HG03025 (cell line): ENCODE measurements at regions not wholly inside any gene's neighbourhood (a gene's known extent, or its start where the extent isn't known, plus 50 kb on each side); places are given as distances from the start of the nearest gene placed in this dataset.

ENCODE experiments used
- ATAC-seq: cut with Tn5 transposase; IDR thresholded peaks from one replicate; pipeline ENCODE4 v1.9.1; 2021; ENCODE audit warnings: mild to moderate bottlenecking, moderate library complexity; ENCODE audit not compliant: unreplicated experiment, low FRiP score

DNA sequence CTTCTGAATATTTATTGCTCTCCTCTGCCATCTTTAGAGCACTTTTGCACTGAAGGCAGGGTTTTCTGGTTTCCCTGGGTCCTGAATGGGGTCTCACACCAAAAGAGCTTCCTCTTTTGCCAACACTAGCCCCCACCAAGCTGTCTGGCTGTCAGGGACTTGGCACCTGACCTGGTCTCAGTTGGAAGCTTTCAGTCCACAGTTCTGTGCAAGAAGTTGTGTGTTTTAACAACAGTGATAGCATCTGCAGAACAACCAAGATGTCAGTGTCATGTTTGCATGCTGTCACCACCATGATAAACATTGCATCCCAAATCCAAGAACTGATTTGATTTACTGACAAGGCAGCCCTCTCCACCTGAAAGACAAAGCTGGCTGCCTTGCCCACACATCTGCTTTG is 448.5 kb upstream of the CCL2 start:
- ATAC-seq, result no peak

DNA sequence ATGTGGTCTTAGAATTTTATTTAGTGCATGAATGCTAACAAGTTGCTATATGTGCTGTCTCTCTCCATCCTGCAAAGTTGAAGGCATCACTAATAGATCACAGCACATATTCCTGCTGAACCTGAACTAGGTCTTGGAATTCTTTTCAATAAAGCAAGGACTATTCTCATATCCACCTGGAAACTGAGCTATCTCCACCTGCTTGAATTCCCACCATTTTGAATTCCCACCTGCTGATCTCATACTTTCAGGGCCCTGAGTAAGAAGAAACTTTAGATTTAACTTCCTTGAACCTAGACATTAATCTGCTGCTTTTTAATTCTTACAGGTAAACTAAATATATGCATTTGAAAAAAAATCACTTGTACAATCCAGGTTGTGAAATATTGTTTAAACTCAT is 445.3 kb upstream of the CCL2 start:
- ATAC-seq, result no peak

DNA sequence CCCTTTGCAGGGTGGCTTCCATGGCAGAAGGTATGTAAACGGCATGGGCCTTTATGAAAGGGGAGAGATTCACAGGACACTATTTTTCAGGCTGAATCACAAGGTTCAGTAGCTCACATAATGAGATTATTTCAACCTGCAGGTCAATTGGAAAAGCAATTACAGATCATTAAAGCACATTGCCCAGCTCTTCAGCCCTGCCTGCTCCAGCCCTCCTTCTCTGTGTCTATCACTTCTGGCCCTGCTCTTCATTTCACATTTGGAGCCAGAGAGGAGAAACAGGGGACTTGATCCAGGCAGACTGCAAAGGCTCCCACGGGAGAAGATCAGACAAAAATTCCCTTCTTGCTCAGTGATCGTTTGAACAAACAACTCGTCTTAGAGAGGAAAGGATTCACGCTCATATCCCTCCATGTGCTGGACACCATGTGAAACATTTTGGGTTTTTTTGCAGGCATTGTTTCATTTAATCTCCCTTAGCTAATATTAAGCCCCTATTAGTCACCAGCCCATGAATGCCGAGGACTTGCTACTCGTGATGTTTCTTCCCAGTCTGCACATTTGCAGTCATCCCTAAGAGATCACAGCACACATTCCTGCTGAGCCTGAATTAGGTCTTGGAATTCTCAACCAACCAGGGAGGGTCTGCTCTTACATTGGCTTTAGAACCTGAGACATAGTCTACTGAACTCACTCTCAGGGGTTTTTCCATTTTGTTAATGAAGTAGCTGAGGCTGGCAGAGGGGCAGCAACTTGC is 443.9 kb upstream of the CCL2 start:
- no peak for ATAC-seq

DNA sequence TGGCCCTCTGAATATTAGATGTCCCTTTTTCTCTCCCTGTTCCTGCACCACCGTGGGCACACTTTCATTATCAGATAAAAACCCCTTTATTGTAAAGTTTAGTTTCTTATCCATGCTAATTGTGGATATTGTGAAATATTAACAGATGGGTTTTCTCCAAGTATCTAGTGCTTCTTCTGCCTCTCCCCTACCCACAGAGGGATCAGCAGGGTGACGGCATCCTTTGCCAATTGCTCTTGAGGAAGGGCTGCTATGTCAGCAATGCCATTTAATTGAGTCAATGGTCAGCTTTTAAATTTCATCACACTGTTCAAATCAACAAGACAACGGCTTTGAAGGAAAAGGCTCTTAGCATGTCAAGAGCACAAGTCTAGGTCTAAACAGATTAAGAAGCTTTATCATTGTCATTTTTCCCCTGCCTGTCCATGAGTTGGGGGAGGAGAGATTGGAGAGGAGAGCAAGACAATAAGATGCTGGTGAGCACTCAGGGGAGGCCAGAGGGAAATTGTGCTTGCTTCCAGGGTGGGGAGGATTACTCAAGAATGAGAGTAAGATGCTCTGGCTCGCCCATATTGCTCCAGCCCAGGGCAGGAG is 443.0 kb upstream of the CCL2 start:
- no peak for ATAC-seq

DNA sequence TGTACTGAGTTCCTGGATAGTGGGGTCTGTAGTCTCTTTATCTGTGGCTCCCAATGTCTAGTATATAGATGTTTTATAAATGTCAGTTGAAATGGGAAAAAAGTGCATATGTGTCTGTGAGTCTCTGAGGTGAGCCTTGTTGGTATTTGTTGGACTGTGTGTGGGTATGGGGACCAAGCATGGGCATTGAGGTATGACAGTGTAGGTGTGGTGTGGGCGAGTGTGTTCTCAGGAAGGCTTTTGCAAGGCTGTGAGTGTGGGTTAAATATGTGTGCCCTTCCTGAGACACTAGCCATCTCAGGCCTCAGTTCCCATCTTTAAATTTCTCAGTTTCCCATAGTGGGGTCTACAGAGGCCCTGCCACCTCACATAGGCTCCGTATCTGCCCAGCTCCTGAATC is 440.2 kb upstream of the CCL2 start:
- ATAC-seq, result no peak

DNA sequence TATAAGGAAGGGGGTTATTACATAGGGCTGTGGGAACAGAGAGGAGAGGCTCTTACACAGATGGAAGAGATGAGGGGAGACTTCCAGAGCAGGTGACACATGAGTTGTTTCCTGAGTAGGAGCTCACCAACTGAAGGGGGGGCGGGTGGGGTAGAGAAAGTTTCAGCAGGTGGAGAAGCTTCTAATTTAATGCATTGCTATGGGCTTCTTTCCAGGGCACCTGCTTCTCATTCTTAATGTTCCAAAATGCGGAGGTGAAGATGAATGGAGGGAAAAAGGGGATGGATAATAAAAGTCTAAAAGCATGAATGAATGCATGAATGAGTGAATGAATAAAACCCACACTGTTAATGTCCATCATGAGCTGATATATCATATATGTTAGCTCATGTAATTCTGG is 439.0 kb upstream of the CCL2 start:
- ATAC-seq, result no peak

DNA sequence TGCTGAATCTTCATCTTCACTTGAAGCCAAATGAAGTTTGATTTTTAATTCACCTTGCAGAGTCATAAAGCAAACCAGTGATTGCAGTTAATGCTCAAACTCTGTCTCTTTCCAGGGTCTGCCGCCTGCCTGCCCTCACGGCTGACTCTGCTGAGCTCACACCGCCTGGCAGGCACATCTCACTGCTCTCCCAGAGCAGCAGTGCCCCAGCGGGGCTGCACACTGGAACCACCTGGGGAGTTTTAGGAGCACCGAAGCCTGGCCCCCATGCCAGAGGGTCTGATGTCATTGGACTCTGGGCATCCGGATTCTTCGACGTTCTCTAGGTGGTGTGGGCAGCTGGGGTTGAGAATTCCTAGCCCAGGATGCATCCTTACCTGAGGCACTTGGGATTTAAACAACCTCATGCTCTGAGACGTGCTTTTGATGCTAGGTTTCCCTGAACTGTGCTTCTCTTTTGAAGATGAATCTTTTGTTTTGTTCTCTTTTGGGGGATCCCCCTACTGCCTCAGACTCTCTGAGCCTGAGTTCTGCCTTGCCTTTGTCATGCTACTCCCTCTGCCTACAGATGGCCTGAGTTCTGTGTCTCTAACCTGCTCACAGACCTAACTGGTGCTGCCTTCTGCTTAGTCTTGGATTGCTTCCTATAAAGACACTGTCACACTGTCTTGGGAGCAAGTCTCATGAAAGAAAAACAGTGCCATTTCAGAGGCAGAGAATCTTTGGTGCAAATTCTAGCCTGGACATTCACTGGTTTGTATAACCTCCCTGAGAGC is 438.1 kb upstream of the CCL2 start:
- ATAC-seq, result no peak

DNA sequence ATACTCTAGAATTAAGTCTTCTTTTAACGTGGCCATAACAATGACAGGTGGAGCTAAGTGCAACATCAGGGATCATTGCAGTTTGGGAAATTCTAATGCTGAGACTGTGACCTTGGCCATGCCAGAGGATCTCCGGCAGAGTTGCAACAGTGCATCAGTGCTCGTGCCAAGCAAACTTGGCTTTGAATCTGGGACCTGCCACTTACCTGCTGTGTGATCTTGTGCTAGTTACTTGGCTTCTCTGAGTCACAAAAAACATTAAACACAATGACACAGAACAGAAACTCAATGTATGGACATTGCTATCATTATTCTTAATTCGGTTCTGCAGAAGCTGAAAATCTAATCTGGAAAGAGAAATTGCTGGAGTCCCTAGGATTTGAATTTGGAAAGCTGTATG is 435.5 kb upstream of the CCL2 start:
- ATAC-seq, result no peak

DNA sequence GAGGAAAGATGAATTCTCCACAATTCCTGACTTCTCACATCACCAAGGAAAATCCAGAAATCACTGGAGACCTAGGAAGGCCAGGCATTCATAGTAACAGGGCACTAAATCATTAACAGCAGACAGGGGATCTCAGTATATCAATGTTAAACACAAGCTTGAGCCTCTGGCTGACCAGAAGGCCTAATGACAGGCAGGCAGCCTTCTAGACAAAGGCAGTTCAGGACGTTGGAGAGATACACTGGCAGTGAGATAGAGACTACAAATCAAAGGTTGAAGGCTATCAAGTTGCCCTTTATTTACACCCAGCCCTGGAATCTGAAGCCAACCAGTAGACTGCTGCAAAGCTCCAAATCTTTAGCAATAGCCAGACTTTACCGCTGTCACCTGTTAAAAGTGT is 422.8 kb upstream of the CCL2 start:
- ATAC-seq, result no peak

DNA sequence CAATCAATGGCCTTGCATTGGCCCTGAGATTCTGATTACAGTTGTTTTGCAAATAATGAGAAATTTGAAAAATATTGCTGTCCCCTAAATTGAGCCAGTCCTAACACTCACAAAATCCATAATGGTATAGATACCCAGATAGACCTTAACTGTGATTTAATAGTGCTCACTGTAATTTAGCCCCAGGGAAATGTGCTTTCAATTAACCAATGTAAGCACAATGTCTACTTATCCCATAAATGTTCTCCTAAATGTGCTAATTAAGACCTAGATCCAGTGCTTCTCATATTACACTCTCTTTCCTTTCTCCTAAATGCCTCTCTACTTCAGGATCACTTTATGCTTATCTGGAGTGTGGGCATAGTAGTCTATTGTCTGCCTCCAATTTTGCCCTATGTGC is 417.8 kb upstream of the CCL2 start:
- ATAC-seq, result no peak

DNA sequence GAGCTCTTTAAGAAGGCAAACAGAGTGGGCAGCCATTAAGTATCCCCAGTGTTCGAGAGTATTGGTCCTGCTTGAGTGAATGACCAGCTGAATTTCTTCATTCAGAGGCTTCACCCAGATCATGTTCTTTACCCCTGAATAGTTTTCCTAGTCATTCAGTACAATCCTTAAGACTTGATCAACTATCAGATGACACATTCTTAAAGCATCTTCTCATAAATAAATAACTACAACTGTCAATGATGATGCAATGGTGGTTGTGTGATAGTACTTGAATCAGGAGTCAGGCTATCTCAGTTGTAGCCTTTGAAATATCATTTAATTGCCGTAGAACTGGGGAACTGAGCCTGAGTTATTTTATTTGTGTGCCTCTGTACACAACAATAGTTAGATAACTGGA is 416.8 kb upstream of the CCL2 start:
- no peak for ATAC-seq

DNA sequence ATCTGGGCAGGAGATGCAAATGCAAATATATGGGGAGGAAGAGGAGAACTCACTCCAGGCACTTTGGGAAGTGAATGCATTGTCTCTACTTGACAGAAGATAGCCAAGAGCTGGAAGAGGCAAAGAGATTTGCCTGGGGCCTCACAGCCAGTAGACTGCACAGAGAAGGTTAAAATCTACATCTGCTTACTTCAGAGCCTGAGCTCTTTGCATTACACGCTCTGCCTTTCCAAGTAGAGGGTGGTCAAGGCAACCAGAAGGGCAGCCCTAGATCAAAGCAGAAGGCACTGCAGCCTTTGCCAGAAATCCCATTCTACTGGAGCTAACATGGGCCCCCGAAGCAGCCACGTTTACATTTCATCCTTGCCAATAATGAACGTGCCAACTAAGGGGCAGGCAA is 407.2 kb upstream of the CCL2 start:
- ATAC-seq, result no peak

DNA sequence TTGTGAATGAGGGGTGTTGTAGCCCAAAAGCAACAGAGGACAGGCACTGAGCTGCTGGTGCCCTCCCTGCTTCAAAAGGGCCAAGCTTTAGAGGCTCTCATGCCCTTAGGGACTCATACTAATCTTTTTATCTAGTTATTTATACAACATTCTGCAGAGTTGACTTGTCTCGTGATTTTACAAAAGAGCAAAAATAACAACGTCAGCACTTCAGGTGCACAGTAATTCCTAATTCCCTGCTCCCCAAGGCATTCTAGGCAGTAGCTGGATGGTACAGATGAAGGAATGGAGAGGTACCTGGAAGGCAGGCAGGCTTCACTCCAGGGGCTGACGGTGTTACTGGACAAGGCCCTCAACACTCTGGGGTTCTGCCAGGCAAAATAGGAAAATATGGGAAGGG is 406.7 kb upstream of the CCL2 start:
- ATAC-seq, result no peak

DNA sequence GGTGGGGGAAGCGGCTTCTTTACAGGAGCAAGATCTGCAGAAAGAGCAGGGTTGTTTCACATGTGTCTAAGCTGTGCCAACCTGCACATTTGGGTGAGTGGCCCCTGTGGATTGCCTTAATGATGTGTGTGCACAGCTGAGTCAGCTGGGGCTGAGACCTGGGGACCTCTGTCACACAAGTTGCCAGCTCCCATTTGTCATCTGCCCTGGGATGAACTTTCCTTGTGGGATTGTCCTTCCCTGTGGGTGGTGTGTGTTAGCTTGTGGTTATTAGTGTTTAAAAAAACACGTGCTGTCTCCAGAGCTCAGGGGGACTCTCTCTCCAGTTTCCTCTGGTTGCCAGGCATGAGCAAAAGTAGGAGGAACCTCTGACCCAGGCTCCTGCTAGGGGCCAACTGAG is 400.5 kb upstream of the CCL2 start:
- no peak for ATAC-seq

DNA sequence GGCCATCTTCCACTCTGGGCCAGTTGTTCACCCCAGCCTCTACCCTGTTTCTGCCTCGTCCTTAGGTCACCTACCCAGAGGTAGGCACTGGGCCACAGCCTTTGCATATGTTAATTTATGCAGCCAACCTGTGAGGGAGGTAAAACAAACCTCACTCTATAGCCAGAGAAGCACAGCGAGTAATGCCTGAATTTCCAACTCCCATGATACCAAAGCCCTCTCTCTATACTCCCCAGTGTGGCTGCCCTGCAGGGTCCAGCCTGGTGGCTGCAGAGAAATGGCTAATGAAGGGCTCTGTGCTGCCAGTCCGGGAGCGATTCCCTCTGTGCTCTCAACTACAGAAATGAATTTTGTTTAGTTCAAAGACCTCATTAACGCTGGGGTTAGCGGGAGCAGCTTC is 397.0 kb upstream of the CCL2 start:
- no peak for ATAC-seq

DNA sequence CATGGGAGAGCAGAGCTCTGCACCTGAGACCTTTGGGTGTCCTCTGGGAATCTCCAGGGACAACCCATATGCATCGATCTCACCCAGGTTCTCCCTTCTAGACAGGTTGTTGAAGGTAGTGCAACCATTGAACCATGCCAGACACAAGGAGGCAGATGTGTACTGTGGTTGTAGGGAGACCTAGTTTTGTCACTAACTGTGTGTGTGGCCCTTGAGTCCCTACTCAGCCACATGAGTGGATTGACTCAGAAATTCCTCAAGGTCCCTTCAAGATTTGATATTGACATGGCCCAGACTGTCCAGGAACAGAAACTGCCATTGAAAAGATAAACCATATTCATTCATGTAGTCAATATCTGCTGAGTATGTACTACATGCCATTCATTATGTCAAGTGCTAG is 396.4 kb upstream of the CCL2 start:
- no peak for ATAC-seq

DNA sequence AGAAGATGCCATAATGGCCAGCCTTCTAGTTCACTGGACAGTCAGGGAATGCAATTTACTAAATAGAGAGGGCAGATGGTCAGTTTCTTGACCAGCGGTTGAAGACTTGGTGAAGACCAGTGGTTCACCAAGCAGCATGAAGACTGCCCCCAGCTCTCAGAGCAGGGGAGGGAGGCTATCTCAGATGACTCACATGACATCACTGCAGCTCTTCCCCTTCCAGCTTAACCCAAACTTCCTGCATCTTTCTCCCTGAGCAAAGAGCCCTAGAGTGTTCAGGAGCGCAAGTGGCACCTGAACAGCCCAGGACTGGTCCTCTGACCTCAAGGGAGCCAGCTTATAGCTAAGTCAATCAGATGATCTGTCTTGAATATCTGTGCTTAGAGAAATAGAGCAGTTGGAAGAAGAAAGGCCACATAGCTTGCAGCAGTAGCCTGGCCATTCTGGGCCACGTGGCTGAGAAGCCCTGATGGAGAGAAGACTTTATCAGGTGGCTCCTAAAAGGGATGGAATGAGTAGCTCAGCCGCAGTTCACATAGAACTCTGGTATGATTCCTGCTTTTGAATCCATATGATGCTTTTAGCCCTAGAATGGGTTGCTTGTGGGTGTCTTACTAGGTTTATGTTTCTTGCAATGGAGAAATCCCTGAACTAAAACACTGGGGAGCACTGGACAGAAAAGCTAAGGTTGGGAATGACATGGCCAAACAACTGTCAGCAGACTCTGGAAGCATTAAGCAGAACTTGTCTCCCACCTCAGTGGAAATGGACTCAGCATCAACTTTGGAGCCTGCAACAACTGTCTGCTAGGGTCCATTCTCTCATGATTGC is 392.1 kb upstream of the CCL2 start:
- ATAC-seq, result no peak

DNA sequence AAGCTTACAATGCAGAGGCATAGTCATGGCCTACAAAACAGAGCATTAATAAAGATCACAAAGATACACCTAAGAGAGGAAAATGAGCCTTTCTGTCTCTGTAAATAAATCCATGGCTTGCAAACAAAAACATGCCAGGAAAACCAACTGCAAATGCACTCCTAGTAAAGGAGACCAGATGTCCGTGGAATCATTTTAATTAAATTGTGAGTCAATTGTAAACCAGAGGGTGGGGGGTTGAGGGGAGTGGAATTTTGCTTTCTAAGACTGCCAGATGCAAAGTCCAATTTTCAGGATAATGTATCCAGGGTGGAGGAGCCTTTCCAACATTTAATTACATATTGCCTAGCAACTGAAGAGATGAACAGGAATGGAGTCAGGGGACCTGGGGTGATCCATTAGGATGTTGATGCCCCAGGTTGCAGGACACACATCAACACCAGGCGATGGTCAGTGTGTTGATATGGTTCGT is 390.3 kb upstream of the CCL2 start:
- ATAC-seq, result no peak

DNA sequence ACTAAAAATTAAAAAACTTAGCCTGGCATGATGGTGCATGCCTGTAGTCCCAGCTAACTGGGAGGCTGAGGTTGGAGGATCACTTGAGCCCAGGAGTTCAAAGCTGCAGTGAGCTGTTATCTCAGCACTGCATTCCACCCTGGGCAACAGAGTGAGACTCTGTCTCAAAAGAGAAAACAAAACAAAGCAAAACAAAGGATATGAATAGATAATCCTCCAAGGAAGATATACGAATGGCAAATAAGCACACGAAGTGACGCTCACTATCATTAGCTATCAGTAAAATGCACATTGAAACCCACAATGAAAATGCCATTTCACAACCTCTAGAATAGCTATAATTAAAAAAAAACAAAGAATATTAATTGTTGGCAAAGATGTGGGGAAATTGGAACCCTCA is 386.2 kb upstream of the CCL2 start:
- ATAC-seq, result no peak

DNA sequence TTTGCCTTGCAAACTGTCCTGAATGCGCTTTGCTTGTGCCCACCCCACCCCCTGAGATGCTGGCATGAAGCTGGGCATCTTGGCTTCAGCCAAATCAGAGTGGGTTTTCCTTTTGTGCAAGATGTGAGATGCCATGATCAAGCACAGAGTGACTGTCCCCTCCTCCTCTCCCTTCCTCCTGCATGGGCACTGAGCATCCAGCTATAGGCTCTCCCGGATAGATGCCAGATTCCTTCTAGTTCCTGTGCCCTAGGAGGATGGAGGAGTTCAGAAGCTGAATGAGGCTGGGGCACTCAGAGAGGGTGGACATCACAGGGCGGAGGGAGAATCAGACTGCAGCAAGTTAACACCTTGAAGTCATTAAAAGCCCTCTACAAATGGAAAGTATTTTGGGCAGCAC is 384.1 kb upstream of the CCL2 start:
- no peak for ATAC-seq
